Keratinocyte (primary cell): ENCODE measurements at regions not wholly inside any gene's neighbourhood (a gene's known extent, or its start where the extent isn't known, plus 50 kb on each side); places are given as distances from the start of the nearest gene placed in this dataset.

Experiments used
- EZH2 ChIP-seq: IDR thresholded peaks from one replicate; pipeline ENCODE4 v1.6.1; 2012; ENCODE audit warnings: inconsistent platforms, mild to moderate bottlenecking, low read length, moderate library complexity
- TF ChIP-seq, protein P1 (sequence below), 3 experiments: IDR thresholded peaks in 1 of 3; conservative IDR thresholded peaks in 1 of 3; optimal IDR thresholded peaks in 1 of 3; 2 replicates in 2 of 3; 3 replicates in 1 of 3; pipeline versions ENCODE3 to v1.5.1; 2011; ENCODE audit warnings: low read length in 3 of 3, mild to moderate bottlenecking in 3 of 3, moderate library complexity in 2 of 3, control low read depth in 1 of 3, inconsistent platforms in 1 of 3; ENCODE audit not compliant: insufficient read depth in 2 of 3; ENCODE audit errors: extremely low read depth in 1 of 3

- TF ChIP-seq, protein P1, sequence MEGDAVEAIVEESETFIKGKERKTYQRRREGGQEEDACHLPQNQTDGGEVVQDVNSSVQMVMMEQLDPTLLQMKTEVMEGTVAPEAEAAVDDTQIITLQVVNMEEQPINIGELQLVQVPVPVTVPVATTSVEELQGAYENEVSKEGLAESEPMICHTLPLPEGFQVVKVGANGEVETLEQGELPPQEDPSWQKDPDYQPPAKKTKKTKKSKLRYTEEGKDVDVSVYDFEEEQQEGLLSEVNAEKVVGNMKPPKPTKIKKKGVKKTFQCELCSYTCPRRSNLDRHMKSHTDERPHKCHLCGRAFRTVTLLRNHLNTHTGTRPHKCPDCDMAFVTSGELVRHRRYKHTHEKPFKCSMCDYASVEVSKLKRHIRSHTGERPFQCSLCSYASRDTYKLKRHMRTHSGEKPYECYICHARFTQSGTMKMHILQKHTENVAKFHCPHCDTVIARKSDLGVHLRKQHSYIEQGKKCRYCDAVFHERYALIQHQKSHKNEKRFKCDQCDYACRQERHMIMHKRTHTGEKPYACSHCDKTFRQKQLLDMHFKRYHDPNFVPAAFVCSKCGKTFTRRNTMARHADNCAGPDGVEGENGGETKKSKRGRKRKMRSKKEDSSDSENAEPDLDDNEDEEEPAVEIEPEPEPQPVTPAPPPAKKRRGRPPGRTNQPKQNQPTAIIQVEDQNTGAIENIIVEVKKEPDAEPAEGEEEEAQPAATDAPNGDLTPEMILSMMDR (optimal IDR thresholded peaks at IDR 0.05 in 1 of 3, IDR thresholded peaks at IDR 0.05 in 1 of 3, conservative IDR thresholded peaks at IDR 0.05 in 1 of 3; ENCODE audit: extremely low read depth in 1 of 3, insufficient read depth in 2 of 3, low read length in 3 of 3) = no peak
- no peak for TF ChIP-seq EZH2
Measured at GRCh38 chr9:105121861-105122430, 122.5 kb upstream of the SLC44A1 start.
